HG02981 (cell line): ENCODE measurements at regions not wholly inside any gene's neighbourhood (a gene's known extent, or its start where the extent isn't known, plus 50 kb on each side); places are given as distances from the start of the nearest gene placed in this dataset.

ENCODE experiments used
- ATAC-seq: cut with Tn5 transposase; IDR thresholded peaks from one replicate; pipeline ENCODE4 v1.9.1; 2021; ENCODE audit warnings: mild to moderate bottlenecking, moderate library complexity; ENCODE audit not compliant: unreplicated experiment

GRCh38 chr2:235384624-235385023 lies 109.2 kb upstream of the AGAP1 start:
- ATAC-seq, result no peak

DNA sequence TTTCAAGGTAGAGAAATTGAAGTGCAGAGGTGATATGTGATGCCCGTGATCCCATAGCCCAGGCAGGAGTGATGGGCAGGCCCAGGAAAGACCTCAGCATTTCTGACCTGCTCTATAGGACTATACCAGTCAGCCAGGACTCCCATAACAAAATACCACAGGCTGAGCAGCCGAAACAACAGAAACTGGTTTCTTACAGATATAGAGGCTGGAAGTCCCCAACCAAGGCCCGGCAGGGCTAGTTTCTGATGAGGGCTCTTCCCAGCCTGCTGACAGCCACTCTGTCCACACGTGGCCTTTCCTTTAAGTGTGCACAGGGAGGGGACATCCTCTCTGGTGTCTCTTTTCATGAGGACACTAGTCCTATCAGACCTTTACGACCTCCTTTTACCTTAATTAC lies 104.2 kb upstream of the AGAP1 start:
- no peak for ATAC-seq

GRCh38 chr2:235390108-235390815 lies 103.6 kb upstream of the AGAP1 start:
- ATAC-seq, result no peak

DNA sequence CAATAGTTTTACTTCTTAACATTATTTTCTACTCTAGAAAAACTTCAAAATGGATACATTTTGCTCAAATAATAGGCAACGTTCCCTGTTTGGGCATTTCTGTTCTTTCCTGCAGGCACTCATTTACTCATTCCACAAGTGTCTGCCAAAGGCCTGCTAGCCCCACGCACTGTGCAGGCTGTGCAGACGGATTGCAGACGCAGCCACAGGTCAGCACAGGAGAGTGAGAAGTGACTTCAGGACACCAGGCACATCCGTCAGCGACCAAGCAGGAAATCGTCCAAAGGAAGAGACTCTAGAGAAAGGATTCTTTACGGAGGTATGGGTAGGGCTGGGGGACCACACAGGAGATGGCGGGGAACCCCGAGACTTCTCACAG lies 103.0 kb upstream of the AGAP1 start:
- ATAC-seq, result no peak

GRCh38 chr2:235391921-235392615 lies 101.8 kb upstream of the AGAP1 start:
- no peak for ATAC-seq

- no peak for ATAC-seq
Observed at GRCh38 chr2:235394278-235394828, 99.5 kb upstream of the AGAP1 start.

DNA sequence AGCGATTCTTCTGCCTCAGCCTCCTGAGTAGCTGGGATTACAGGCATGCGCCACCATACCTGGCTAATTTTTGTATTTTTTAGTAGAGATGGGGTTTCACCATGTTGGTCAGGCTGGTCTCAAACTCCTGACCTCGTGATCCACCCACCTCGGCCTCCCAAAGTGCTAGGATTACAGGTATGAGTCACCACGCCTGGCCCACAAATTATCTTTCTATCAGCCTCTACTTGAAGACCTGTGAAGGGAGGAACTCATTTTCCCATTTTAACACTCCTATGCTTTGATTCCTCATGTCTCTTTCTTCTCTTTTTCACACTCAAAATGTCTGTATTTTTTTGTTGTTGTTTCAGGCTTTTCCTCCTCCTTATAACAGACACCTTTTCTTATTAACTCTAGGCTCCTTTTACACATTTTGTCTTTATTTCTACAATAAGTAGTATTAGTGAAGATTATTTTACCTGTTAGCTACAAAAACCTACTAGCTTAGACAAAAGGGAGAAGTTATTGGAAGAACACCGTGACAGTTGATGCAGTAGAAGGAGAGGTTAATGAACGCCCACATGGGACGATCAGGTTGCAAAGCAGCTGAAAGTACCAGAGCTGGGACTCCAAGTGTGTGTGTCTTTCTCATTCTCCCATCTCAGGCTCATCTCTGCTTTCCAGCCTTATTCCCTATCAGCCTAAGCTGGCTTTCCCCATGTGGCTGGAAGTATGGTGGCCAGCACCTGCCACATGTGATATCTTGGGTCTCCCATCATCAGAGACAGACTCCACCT lies 97.6 kb upstream of the AGAP1 start:
- ATAC-seq, result no peak

DNA sequence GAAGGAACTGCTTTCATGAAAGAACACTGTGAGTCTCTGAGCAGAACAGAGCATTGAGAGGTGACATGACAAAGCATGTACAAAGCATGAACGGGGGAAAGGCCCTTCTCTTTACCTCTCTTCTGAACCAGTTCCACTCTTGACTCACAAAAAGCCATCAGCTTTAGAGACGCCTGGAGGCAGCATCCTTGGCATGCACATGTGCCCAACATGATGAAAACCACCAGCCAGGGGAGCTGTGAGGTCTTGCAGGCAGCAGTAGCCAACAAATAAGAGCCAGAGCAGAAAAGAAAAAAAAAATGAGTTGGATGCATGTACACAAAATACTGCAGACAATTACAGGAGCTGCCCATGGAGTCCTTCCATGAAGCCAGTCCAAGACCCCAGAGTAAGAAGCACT lies 95.5 kb upstream of the AGAP1 start:
- no peak for ATAC-seq

DNA sequence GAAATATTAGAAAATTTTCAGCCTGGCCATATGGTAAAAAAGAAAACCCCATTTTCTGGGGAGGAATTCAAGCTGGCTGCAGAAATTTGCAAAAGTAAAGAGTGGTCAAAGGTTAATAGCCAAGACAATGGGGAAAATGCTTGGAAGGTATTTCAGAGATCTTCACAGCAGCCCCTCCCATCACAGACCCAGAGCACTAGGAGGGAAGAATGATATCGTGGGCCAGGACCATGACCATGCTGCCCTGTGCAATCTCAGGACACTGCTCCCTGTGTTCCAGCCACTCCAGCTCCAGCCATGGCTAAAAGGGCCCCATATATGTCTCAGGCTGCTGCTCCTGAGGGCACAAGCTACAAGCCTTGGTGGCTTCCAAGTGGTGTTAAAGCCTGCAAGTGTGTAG lies 93.9 kb upstream of the AGAP1 start:
- no peak for ATAC-seq

DNA sequence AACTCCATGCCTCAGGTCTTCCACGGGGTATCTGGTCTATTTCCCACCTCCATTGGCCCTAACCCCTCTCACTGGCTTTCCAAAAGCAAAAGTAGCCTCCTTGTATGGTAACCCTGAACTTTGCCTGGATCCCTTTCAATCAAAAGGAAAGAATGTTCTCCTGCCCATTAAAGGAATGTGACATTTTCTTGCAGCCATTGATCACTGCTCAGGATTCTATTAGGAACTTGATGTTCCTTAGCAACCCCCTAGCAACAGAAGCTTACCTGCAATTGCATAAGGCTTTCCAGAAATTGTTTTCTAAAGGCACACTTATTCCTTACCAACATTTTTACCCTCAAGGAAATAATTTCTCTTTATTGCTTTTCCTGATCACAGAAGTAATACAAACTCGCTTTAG lies 91.4 kb upstream of the AGAP1 start:
- ATAC-seq, result no peak

DNA sequence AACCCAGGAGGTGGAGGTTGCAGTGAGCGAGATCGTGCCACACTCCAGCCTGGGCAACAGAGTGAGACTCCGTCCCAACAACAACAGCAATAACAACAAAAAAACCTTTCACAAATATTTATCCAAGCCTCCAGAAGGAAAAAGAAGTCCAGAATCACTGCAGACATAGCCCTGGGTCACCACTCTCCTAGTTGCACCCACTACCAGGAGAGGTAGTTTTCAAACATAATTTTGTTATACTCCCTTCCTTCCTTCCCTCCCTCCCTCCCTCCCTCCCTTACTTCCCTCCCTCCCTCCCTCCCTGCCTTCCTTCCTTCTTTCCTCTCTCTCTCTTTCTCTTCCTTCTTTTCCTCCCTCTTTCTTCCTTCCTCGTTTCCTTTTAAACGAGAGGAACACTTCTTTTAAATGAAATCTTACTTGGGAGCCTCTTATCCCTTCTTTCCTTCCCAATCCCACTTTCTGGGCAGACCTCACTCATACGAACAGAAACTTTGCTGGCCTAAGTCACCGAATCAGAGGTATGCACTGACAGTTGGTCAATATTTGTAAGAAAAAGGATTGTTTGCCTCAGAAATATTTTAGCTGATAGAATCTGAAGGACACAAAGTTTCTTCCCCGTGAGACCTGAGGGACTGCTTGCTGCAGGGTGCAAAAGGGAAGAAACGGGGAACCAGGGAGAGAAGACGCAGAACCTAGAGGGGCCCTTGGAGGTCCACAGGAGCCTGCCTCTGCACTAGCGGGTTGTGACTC lies 88.1 kb upstream of the AGAP1 start:
- ATAC-seq, result no peak

DNA sequence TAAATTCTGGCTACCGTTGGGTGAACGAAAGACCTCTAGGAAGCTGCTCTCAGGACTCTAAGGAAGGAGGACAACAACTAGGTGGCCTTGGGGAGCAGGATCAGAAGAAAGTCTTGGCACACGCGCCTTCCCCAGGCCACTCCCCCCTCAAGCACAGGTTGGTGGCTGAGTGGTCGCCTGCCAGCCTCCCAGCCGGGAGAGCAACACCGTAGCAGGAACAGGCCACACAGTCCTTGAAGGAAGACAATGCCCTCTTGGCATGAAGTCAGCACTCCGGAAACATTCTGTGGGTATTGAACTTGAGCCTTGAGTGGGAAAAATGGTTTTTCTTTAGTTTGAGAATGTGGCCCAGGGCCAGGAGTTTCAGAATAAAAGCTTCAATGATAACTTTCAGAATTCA lies 87.4 kb upstream of the AGAP1 start:
- ATAC-seq, result no peak

GRCh38 chr2:235411905-235412485 lies 81.8 kb upstream of the AGAP1 start:
- ATAC-seq, result no peak

- no peak for ATAC-seq
Observed at GRCh38 chr2:235413064-235413463, 80.8 kb upstream of the AGAP1 start.

- no peak for ATAC-seq
Observed at GRCh38 chr2:235414422-235414821, 79.4 kb upstream of the AGAP1 start.

GRCh38 chr2:235416858-235417499 lies 76.9 kb upstream of the AGAP1 start:
- no peak for ATAC-seq

- no peak for ATAC-seq
Observed at GRCh38 chr2:235418918-235419317, 74.9 kb upstream of the AGAP1 start.

GRCh38 chr2:235419996-235420395 lies 73.8 kb upstream of the AGAP1 start:
- no peak for ATAC-seq

- no peak for ATAC-seq
Observed at GRCh38 chr2:235421618-235422017, 72.2 kb upstream of the AGAP1 start.
